Pulmonary artery endothelial cell (primary cell): ENCODE measurements at regions not wholly inside any gene's neighbourhood (a gene's known extent, or its start where the extent isn't known, plus 50 kb on each side); places are given as distances from the start of the nearest gene placed in this dataset.
"Not testable (repeated sequence)": the region's sequence is repeated elsewhere in the genome, so short reads cannot be mapped to it uniquely, and the experiment has no call there.

ENCODE experiments used
- DNase-seq: peaks from one replicate; pipeline ENCODE4 v3.0.0-alpha.2; 2011; ENCODE audit warnings: low read depth, low spot score

DNA sequence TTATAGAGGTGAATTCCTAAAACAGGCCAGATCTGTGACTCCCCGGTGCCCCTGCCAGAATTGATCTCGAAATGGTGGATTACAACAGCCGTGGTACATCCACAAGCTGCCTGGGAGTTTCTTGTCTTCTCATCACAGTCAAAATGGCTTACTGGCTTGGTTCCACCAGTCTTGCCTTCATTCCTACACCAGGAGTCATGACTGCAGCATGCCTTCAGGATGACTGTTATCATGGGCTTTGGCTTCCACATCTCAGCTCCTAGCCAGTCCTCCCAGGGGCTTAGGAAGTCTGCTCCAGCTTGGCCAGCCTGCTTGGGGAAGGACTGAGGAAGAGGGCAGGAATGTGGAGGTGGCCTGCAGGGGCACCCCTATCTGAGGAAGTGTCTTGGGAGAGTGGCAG is 132.9 kb upstream of the NR3C1 start:
- no peak for DNase-seq

- no peak for DNase-seq
These were observed 131.3 kb upstream of the NR3C1 start for GRCh38 chr5:143534761-143535154.

- DNase-seq: no peak
These were observed 130.7 kb upstream of the NR3C1 start for GRCh38 chr5:143533978-143534760.

DNA sequence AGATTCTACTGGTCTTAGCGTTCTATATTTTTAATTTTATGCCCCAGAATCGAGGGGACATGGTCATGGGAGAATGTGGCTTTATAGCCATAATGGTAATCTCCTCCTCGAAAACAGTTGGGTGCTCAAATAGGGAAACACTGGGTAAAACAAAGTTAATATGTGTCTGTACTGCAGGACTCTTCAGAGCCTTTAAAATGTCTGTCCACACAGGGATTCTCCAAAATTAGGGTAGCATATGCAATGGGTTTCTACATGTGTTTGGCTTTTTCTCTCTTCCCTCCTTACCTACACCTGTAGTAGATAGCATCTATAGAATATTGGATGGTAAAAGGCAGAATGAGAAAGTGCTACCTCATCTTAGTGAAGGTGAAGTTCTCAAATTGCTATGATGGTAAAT is 130.0 kb upstream of the NR3C1 start:
- no peak for DNase-seq

- DNase-seq: no peak
These were observed 124.3 kb upstream of the NR3C1 start for GRCh38 chr5:143527808-143528207.

DNA sequence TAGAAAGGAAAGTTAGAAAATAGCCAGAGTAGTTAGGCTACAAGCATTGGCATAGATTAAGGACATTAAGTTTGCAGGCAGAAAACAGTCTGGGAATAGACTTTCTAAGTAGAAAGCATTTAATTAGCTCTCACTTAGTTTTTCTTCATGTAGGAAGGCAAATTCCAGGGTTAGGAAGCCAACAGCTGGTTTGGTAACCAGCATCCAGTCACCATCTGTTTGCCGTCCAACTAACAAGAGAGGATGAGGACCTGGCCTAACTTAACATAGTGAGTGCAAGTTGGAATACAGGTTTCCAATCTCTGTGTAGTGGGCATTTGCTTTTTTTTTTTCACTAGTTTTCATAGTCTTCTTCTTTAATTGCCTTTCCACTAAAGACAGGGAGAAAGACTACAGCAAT is 121.7 kb upstream of the NR3C1 start:
- no peak for DNase-seq

DNA sequence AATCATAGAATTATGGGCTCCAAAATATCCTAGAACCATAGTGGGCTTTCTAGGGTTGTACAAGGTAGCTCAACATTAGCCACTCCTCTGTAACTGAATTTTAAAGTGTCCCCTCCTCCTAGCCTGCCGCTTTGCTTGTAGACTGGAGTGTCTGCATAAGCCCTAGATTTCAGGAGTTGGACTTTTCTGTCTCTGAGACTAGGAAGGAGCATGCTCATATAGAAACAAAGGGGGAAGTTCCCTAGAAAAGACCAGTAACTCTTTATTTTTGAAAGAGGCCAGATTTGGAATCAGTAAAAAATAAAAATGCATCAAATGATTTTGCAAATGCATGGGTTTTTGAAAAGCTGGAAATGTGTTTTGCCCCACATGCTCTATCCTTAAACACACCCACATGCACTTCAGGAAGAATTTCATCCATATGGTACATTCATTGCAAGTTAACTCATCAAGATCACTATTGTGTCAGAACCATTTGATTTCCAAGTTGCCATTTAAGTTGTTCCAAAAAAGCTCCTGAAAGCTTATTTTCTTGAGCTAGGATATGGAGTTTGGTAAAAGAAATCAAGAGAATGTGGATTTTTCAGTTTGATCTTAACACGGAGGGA is 121.0 kb upstream of the NR3C1 start:
- no peak for DNase-seq

DNA sequence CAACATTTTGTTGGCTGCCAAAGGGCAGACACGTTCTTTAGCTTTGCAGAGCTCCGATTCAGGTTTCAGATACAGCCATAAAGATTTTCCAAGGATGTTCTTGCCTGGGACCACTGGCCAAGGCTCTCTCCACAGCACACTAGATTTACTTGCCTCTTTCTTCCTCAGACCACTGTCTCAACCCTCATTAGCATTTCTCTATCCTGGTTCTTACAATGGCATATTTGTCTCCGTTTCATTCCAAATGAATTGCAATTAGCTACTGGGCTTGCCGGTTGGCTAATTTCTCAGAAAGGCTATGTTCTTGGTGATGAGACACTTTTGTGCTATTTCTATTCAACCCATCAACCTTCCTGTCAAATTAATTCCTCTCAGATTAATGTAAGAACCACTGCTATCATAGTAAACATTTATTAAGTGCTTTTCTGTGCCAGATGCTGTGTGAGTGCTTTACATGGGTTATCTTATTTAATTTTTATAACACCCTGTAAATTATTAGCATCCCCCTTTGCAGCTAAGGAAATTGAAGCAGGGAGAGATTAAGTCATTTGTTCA is 118.4 kb upstream of the NR3C1 start:
- DNase-seq: no peak

GRCh38 chr5:143521141-143521540 is 117.7 kb upstream of the NR3C1 start:
- DNase-seq: no peak

- not testable (repeated sequence) for DNase-seq
These were observed 115.7 kb upstream of the NR3C1 start for GRCh38 chr5:143519215-143519614.

- not testable (repeated sequence) for DNase-seq
These were observed 114.3 kb upstream of the NR3C1 start for GRCh38 chr5:143517824-143518223.

DNA sequence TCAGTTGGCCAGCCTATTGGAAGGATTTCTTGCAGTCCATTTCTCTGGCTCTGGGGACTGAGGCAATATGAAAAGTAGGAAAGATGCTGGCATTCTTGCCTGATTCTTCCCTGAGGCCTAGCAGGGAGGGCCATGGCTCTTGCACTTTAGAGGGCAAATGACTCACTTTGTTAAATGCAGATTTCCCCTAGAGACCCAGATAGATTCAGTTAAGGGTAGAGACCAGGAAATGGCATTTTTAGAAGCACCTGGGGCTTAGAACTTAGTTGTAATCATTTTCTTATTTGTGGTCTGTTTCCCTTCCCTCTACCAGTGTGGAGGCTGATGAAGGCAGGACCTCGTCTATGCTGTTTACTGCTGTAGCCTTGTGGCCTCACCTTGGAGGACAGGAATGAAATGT is 112.8 kb upstream of the NR3C1 start:
- DNase-seq: no peak

- DNase-seq: no peak
These were observed 112.3 kb upstream of the NR3C1 start for GRCh38 chr5:143515829-143516228.

GRCh38 chr5:143514616-143515335 is 111.3 kb upstream of the NR3C1 start:
- DNase-seq: no peak

- no peak for DNase-seq
These were observed 110.2 kb upstream of the NR3C1 start for GRCh38 chr5:143513720-143514119.

DNA sequence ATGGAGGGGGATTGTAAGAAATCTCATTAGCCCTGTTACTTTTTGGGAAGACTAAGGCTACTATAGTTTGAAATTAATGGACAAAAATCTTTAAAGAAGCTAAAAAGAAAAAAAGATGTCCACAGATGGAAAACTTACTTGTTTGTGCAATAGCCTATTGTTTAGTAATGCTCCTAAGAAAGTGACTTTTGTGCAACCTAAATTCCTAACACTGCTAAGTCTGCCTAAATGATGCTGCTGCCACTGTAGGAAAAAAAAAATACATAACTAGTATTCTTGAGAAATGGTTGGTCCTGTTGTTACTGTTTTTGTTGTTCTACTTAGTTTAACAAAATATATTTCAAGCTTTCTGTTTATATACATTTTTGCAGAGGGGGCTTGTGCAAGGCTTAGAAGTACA is 108.2 kb upstream of the NR3C1 start:
- no peak for DNase-seq

DNA sequence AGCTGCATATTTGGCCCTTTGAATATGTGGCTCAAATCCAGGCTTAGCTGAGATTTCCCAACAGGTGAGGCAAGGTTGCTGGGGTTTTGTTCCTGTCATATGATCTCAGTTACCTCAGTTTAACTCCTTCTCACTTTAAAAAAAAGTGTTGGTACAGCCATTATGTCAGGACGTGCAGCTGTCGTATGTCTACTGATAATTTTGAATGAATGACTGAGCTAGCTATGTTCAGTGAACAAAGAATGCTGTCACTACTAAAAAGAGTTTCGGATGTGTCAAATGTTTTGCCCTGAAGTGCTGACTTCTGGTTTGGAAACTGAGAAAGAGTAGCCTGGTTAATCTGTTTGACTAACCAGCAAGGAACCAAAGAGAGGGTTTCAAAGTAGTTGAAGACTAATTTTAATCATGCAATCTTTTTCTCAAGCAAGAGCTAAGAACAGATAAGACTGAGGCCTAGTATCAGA is 106.3 kb upstream of the NR3C1 start:
- DNase-seq: no peak

DNA sequence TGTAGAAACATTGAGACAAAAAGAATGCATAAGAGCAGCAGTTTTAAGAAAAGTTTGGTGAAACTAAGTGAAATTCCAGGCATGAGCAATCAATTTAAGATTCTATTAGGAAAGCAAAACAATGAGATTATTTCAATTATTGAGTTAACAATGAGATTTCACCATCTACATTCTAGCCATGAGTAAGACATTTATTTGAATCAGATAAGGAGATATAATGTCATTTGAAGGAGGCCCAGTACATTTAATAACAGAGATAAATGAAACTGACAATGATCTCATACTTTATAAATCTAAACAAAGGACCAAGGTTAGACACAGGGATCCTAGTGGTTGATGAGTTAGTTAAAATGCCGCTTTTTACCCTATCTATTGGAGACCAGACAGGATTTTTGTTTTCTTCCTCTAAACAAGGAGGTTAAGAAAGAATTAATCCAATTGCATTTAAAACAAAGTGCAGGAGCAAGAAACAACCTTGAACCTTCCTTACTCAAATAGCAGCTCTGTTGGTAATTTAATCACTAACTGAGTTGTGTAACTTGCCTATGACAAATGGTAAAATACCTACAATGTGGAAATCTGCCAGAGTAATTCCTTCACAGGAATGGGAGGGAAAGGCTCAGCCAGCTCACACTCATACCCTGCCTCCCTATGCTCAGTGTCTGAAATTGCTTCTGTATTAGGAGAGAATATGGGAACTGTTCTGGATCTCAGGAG is 103.5 kb upstream of the NR3C1 start:
- DNase-seq: no peak

DNA sequence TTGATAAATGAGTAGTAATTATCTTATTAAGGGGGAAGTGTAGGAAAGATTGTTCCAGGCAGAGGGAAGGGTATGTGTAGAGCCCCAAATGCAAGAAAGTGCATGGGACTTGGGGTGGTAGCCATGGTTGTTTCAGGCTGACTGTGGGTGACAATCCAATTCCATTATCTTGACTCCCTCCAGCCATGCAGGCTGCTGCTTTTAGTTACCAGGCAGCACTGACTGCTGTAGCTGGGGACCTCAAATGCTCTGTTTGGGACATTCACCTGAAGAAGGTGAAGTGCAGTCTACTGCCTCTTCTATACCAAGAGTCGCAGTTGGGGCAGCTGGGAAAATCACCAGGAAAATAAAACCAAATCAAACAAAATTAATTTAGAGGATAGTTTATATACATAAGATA is 102.4 kb upstream of the NR3C1 start:
- DNase-seq: no peak

DNA sequence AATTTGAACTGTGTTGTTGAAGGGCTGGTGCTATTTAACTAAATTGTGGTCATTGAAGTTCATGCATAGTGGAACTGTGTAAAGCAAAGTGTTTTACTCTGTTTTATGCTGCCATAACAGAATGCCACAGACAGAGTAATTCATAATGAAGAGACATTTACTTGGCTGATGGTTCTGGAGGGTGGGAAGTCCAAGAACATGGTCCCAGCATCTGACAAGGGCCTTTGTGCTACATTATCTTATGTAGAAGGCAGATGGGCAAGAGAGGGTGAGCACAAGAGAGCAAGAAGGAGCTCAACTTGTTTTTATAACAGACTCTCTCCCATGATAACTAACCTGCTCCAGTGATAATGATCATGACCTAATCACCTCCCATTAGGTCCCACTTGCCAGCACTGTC is 101.9 kb upstream of the NR3C1 start:
- no peak for DNase-seq

- DNase-seq: no peak
These were observed 98.0 kb upstream of the NR3C1 start for GRCh38 chr5:143501310-143502044.
